Panc1 (cell line): ENCODE measurements at regions not wholly inside any gene's neighbourhood (a gene's known extent, or its start where the extent isn't known, plus 50 kb on each side); places are given as distances from the start of the nearest gene placed in this dataset.

Source experiments
- ATAC-seq: fragments of 200-7000 bp; cut with Tn5 transposase; 2 replicates; pipeline ENCODE4 v1.9.1; 2020; ENCODE audit warnings: mild to moderate bottlenecking, moderate library complexity
- BruUV-seq: library from RNA; stranded (reverse); fragments of 400-500 nt; replicated peaks from 2 replicates; lab custom pipeline; 2021; lab: Mats Ljungman, UMichigan
- CTCF ChIA-PET: fragments of 300-600 bp; sonication (Branson Sonifier 250); formaldehyde crosslinking; loops from one replicate; lab custom pipeline; 2022; ENCODE audit warnings: antibody characterized with exemption; lab: Charles Lee
- POLR2A ChIA-PET: fragments of 300-600 bp; sonication (Branson Sonifier 250); formaldehyde crosslinking; loops from one replicate; lab custom pipeline; 2022; ENCODE audit warnings: antibody characterized with exemption; lab: Charles Lee
- DNase-seq: peaks from one replicate; pipeline ENCODE4 v3.0.0-alpha.2; 2010; ENCODE audit warnings: low read depth, low spot score
- H3K27ac ChIP-seq: 2 replicates; pipeline ENCODE4 v1.5.1; 2011; ENCODE audit warnings: mild to moderate bottlenecking, low read length, inconsistent platforms
- H3K27me3 ChIP-seq: fragments of 200-500 bp; sonication (Bioruptor generic); 2 replicates; pipeline ENCODE4 v1.6.0; 2014; ENCODE audit warnings: low read length, inconsistent platforms; ENCODE audit not compliant: control insufficient read depth, insufficient read depth
- H3K36me3 ChIP-seq: fragments of 200-500 bp; sonication (Bioruptor generic); 2 replicates; pipeline ENCODE4 v1.5.1; 2014; ENCODE audit warnings: inconsistent platforms, mild to moderate bottlenecking, low read length, moderate library complexity; ENCODE audit not compliant: control insufficient read depth, insufficient read depth
- H3K4me1 ChIP-seq: 2 replicates; pipeline ENCODE4 v1.5.1; 2011; ENCODE audit warnings: inconsistent platforms, mild to moderate bottlenecking, low read length, moderate library complexity; ENCODE audit not compliant: control insufficient read depth, insufficient read depth
- H3K4me3 ChIP-seq, 2 experiments: 2 replicates each; pipeline ENCODE4 v1.5.1; 2011 to 2012; ENCODE audit warnings: low read depth in 2 of 2, low read length in 2 of 2, mild to moderate bottlenecking in 2 of 2, inconsistent platforms in 1 of 2, moderate library complexity in 1 of 2
- H3K9me3 ChIP-seq: fragments of 200-500 bp; sonication (Bioruptor generic); 2 replicates; pipeline ENCODE4 v1.5.1; 2014; ENCODE audit warnings: low read depth, mild to moderate bottlenecking, inconsistent platforms, low read length, moderate library complexity; ENCODE audit not compliant: control insufficient read depth, insufficient read depth
- CTCF ChIP-seq: fragments of 450-650 bp; IDR thresholded peaks from 2 replicates; pipeline ENCODE4 v1.5.1; 2017; ENCODE audit warnings: mild to moderate bottlenecking
- POLR2AphosphoS5 ChIP-seq: IDR thresholded peaks from 2 replicates; pipeline ENCODE4 v1.6.1; 2012; ENCODE audit warnings: mild to moderate bottlenecking, low read depth, low read length, moderate library complexity
- REST ChIP-seq, 2 experiments: IDR thresholded peaks; 2 replicates each; pipeline ENCODE4 v1.6.1; 2011 to 2012; ENCODE audit warnings: low read depth in 2 of 2, control low read depth in 1 of 2, low read length in 1 of 2, mild to moderate bottlenecking in 1 of 2, moderate library complexity in 1 of 2; ENCODE audit not compliant: insufficient read depth in 1 of 2
- SIN3A ChIP-seq: IDR thresholded peaks from 2 replicates; pipeline ENCODE4 v1.6.1; 2012; ENCODE audit warnings: low read depth, mild to moderate bottlenecking, low read length, moderate library complexity, borderline replicate concordance; ENCODE audit not compliant: insufficient read depth
- TCF7L2 ChIP-seq: IDR thresholded peaks from 2 replicates; pipeline ENCODE4 v1.6.1; 2011; ENCODE audit warnings: mild to moderate bottlenecking, low read depth, low read length, inconsistent platforms
- in situ Hi-C: cut with HindIII; loops from 2 replicates; pipeline ENCODE4 v1.10.0; 2016; ENCODE audit warnings: low sequenced_read_pairs, low pct_unique_long_range_greater_than_20kb
- intact Hi-C: fragments of 100-400 bp; cut with micrococcal nuclease; formaldehyde crosslinking; loops from one replicate; pipeline ENCODE4 v1.10.0; 2022; ENCODE audit not compliant: unreplicated experiment

DNA sequence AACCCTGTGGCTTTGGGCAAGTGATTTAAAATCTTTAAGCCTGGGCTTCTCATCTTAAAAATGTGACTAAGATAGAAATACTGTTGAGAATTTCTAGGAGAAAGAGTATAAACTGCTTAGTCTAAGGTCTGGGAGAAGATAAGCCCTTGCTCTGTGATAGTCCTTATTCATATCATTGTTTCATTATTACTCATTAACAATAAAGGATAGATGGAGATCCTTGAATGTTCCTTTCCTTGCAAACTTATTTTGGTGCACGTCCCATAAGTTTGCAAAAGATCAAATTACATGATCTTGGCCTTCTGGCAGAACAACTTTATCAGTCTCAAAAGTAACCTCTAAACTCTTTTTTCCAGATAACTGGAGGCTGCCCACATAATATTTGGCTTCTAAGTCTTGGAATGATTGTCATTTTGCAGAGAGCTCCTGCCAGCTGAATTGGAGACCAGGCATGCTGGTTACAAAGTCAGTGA is 138.3 kb downstream of the FAM124B start:
- no peak for ATAC-seq
- TF ChIP-seq POLR2AphosphoS5 (no peak), SIN3A (no peak), CTCF (no peak), REST (IDR thresholded peaks at IDR 0.05; ENCODE audit: insufficient read depth in 1 of 2, low read depth in 2 of 2, low read length in 1 of 2) (no peak), TCF7L2 (no peak)
- in situ Hi-C loops: no loop called here
- H3K27ac ChIP-seq: no peak overlapping the region
- peaks cover 6% of the 10 kb centered on the region for H3K27me3 ChIP-seq
- no peak for DNase-seq
- BruUV-seq: no TSS peak
- no peaks in the 10 kb centered on the region for H3K36me3 ChIP-seq
- intact Hi-C loops: no loop called here
- CTCF ChIA-PET: no interaction called here
- no peaks in the 10 kb centered on the region for H3K4me1 ChIP-seq
- no peak overlapping the region for H3K4me3 ChIP-seq
- POLR2A ChIA-PET: no interaction called here
- no peaks in the 10 kb centered on the region for H3K9me3 ChIP-seq

DNA sequence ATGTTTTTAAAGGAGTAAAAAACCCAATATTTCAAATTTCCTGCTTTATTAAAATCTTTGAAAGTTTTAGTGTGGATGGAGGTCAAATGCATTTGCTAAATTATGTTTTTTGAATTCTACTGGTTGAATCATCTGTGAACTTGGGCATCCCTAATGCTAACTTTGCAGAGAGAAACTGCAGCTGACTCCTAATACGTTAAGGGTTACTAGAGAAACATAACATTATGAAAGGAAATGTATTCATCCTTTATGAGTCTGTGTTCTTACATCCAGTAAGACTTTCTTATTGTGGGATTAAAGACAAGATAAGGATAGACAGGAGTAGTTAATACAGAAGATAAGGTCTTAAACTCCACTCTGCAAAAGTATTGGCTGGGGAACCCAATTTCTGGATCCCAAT is 140.6 kb downstream of the FAM124B start:
- Histone ChIP-seq H3K4me3 (no peak overlapping the region), H3K9me3 (no peaks in the 10 kb centered on the region), H3K36me3 (no peaks in the 10 kb centered on the region), H3K4me1 (no peaks in the 10 kb centered on the region), H3K27ac (no peak overlapping the region), H3K27me3 (peaks cover 2% of the 10 kb centered on the region)
- no peak for ATAC-seq
- POLR2A ChIA-PET: no interaction called here
- TF ChIP-seq SIN3A: no peak
- no peak for TF ChIP-seq CTCF
- BruUV-seq: no TSS peak
- in situ Hi-C loops (no loop called here), intact Hi-C loops (no loop called here)
- no peak for DNase-seq
- CTCF ChIA-PET: no interaction called here
